PC-3 (cell line): ENCODE measurements at regions not wholly inside any gene's neighbourhood (a gene's known extent, or its start where the extent isn't known, plus 50 kb on each side); places are given as distances from the start of the nearest gene placed in this dataset.
"Not testable (repeated sequence)": the region's sequence is repeated elsewhere in the genome, so short reads cannot be mapped to it uniquely, and the experiment has no call there.

Source experiments
- ATAC-seq: fragments of 200-7000 bp; cut with Tn5 transposase; 2 replicates; pipeline ENCODE4 v1.9.1; 2020; ENCODE audit warnings: mild to moderate bottlenecking, moderate library complexity
- BruUV-seq: library from RNA; stranded (reverse); fragments of 400-500 nt; replicated peaks from 2 replicates; lab custom pipeline; 2021; lab: Mats Ljungman, UMichigan
- CTCF ChIA-PET: fragments of 300-600 bp; sonication (Branson Sonifier 250); formaldehyde crosslinking; loops from one replicate; lab custom pipeline; 2022; ENCODE audit warnings: antibody characterized with exemption; lab: Charles Lee
- POLR2A ChIA-PET: fragments of 300-600 bp; sonication (Branson Sonifier 250); formaldehyde crosslinking; loops from one replicate; lab custom pipeline; 2022; ENCODE audit warnings: antibody characterized with exemption; ENCODE audit not compliant: unreplicated experiment; lab: Charles Lee
- DNase-seq: peaks from one replicate; pipeline ENCODE4 v3.0.0-alpha.2; 2015
- H2AFZ ChIP-seq: fragments of 300-600 bp; sonication (generic); 2 replicates; pipeline ENCODE4 v1.6.0; 2016; ENCODE audit warnings: antibody characterized with exemption, low read length
- H3F3A ChIP-seq: fragments of 300-600 bp; sonication (generic); one replicate; pipeline ENCODE4 v1.6.0; 2017; ENCODE audit warnings: antibody characterized with exemption, low read length, control low read depth, mild to moderate bottlenecking; ENCODE audit not compliant: unreplicated experiment
- H3K27ac ChIP-seq: fragments of 300-600 bp; sonication (generic); 2 replicates; pipeline ENCODE4 v1.5.1; 2016; ENCODE audit warnings: mild to moderate bottlenecking, low read length
- H3K27me3 ChIP-seq: fragments of 300-600 bp; sonication (generic); 2 replicates; pipeline ENCODE4 v1.6.1; 2016; ENCODE audit warnings: low read length, mixed read lengths
- H3K36me3 ChIP-seq: fragments of 300-600 bp; sonication (generic); 2 replicates; pipeline ENCODE4 v1.6.1; 2016; ENCODE audit warnings: low read depth, mixed run types, low read length, mixed read lengths
- H3K4me1 ChIP-seq: fragments of 300-600 bp; sonication (generic); 2 replicates; pipeline ENCODE4 v1.5.1; 2016; ENCODE audit warnings: low read length; ENCODE audit not compliant: insufficient read depth
- H3K4me2 ChIP-seq: fragments of 300-600 bp; sonication (generic); 2 replicates; pipeline ENCODE4 v1.6.0; 2016; ENCODE audit warnings: low read length
- H3K4me3 ChIP-seq: fragments of 300-600 bp; sonication (generic); 2 replicates; pipeline ENCODE4 v1.5.1; 2016; ENCODE audit warnings: mild to moderate bottlenecking, low read length, mixed read lengths
- H3K79me2 ChIP-seq: fragments of 300-600 bp; sonication (generic); 2 replicates; pipeline ENCODE4 v1.6.1; 2017; ENCODE audit warnings: low read length, mixed read lengths
- H3K9ac ChIP-seq: fragments of 300-600 bp; sonication (generic); 2 replicates; pipeline ENCODE4 v1.6.0; 2016; ENCODE audit warnings: mild to moderate bottlenecking, low read length
- H3K9me2 ChIP-seq: fragments of 300-600 bp; sonication (generic); replicated peaks from 2 replicates; pipeline ENCODE4 v1.6.1; 2016; ENCODE audit warnings: mixed run types, low read length, mixed read lengths
- H3K9me3 ChIP-seq: fragments of 300-600 bp; sonication (generic); 2 replicates; pipeline ENCODE4 v1.6.1; 2016; ENCODE audit warnings: low read length, mixed read lengths
- H4K20me1 ChIP-seq: fragments of 300-600 bp; sonication (generic); 2 replicates; pipeline ENCODE4 v1.6.1; 2016; ENCODE audit warnings: low read length, mixed read lengths
- intact Hi-C: fragments of 100-400 bp; cut with micrococcal nuclease; formaldehyde crosslinking; loops from 2 replicates; pipeline ENCODE4 v1.9.0; 2023

GRCh38 chr9:67168530-67169157, 176.3 kb upstream of the SPATA31A3 start:
- H3K4me2 ChIP-seq, H3K4me3 ChIP-seq, H3K9me2 ChIP-seq, H3K9ac ChIP-seq, BruUV-seq, H4K20me1 ChIP-seq, H3K36me3 ChIP-seq, POLR2A ChIA-PET, H3K27ac ChIP-seq, H3K27me3 ChIP-seq, H3F3A ChIP-seq, H3K79me2 ChIP-seq, DNase-seq, H3K4me1 ChIP-seq, intact Hi-C loops, H3K9me3 ChIP-seq, H2AFZ ChIP-seq, CTCF ChIA-PET: not testable (repeated sequence)
- ATAC-seq = peak; percentile 98

- H3K9ac ChIP-seq, H3K27ac ChIP-seq, H3K4me3 ChIP-seq, intact Hi-C loops, H2AFZ ChIP-seq, H4K20me1 ChIP-seq, DNase-seq, BruUV-seq, CTCF ChIA-PET, H3F3A ChIP-seq, H3K79me2 ChIP-seq, H3K9me2 ChIP-seq, H3K4me1 ChIP-seq, H3K27me3 ChIP-seq, H3K36me3 ChIP-seq, ATAC-seq, H3K4me2 ChIP-seq, H3K9me3 ChIP-seq, POLR2A ChIA-PET: not testable (repeated sequence)
Observed at GRCh38 chr9:67166335-67166734, 174.0 kb upstream of the SPATA31A3 start.

GRCh38 chr9:67162827-67163226, 170.5 kb upstream of the SPATA31A3 start:
- DNase-seq, H3K27ac ChIP-seq, H3F3A ChIP-seq, CTCF ChIA-PET, POLR2A ChIA-PET, H2AFZ ChIP-seq, H4K20me1 ChIP-seq, H3K9ac ChIP-seq, intact Hi-C loops, H3K9me2 ChIP-seq, H3K4me1 ChIP-seq, H3K36me3 ChIP-seq, ATAC-seq, H3K9me3 ChIP-seq, H3K27me3 ChIP-seq, H3K79me2 ChIP-seq, H3K4me3 ChIP-seq, H3K4me2 ChIP-seq, BruUV-seq: not testable (repeated sequence)

- H2AFZ ChIP-seq, H3K9me2 ChIP-seq, H3K4me1 ChIP-seq, H3K27me3 ChIP-seq, BruUV-seq, H3K27ac ChIP-seq, H3K4me2 ChIP-seq, H3K9me3 ChIP-seq, H3F3A ChIP-seq, CTCF ChIA-PET, H3K79me2 ChIP-seq, POLR2A ChIA-PET, H3K36me3 ChIP-seq, DNase-seq, H4K20me1 ChIP-seq, H3K9ac ChIP-seq, H3K4me3 ChIP-seq, intact Hi-C loops, ATAC-seq: not testable (repeated sequence)
Observed at GRCh38 chr9:67155218-67155617, 162.9 kb upstream of the SPATA31A3 start.

- H3K9me3 ChIP-seq, H3F3A ChIP-seq, H3K79me2 ChIP-seq, intact Hi-C loops, H3K27me3 ChIP-seq, H2AFZ ChIP-seq, H3K4me1 ChIP-seq, H3K4me3 ChIP-seq, CTCF ChIA-PET, H3K9ac ChIP-seq, POLR2A ChIA-PET, H3K27ac ChIP-seq, BruUV-seq, H3K9me2 ChIP-seq, H3K4me2 ChIP-seq, H4K20me1 ChIP-seq, DNase-seq, H3K36me3 ChIP-seq: not testable (repeated sequence)
- ATAC-seq = peak; percentile 83
Observed at GRCh38 chr9:67153501-67153900, 161.2 kb upstream of the SPATA31A3 start.

- H2AFZ ChIP-seq, CTCF ChIA-PET, ATAC-seq, H3K9ac ChIP-seq, H3K4me2 ChIP-seq, H3K36me3 ChIP-seq, intact Hi-C loops, DNase-seq, H3K9me2 ChIP-seq, H3K9me3 ChIP-seq, H3K4me1 ChIP-seq, H3K27ac ChIP-seq, POLR2A ChIA-PET, BruUV-seq, H4K20me1 ChIP-seq, H3K79me2 ChIP-seq, H3K27me3 ChIP-seq, H3F3A ChIP-seq, H3K4me3 ChIP-seq: not testable (repeated sequence)
Observed at GRCh38 chr9:67142392-67143107, 150.2 kb upstream of the SPATA31A3 start.
